HEK293 (cell line): ENCODE measurements at regions not wholly inside any gene's neighbourhood (a gene's known extent, or its start where the extent isn't known, plus 50 kb on each side); places are given as distances from the start of the nearest gene placed in this dataset.

Experiments
- CTCF ChIA-PET: fragments of 350-600 bp; formaldehyde crosslinking; extraction: SDS; loops from one replicate; lab custom pipeline; 2021; ENCODE audit warnings: antibody characterized with exemption; lab: Yijun Ruan, JAX
- POLR2A ChIA-PET: fragments of 300-600 bp; formaldehyde crosslinking; extraction: SDS; loops from one replicate; lab custom pipeline; 2020; ENCODE audit warnings: antibody characterized with exemption, inconsistent platforms; lab: Yijun Ruan, JAX
- H3K27ac ChIP-seq: fragments of 200-500 bp; sonication (Bioruptor generic); 2 replicates; pipeline ENCODE4 v1.5.1; 2014; ENCODE audit warnings: low read depth, low read length, control low read depth, inconsistent platforms; ENCODE audit errors: extremely low read depth
- H3K36me3 ChIP-seq, 2 experiments: fragments of 200-500 bp in 1 of 2; sonication (Bioruptor generic) in 1 of 2; 1 replicate in 1 of 2; 2 replicates in 1 of 2; pipeline ENCODE4 v1.5.1; 2014 to 2017; ENCODE audit warnings: inconsistent platforms in 2 of 2, low read length in 2 of 2; ENCODE audit not compliant: control insufficient read depth in 2 of 2, insufficient read depth in 1 of 2
- H3K4me1 ChIP-seq: fragments of 200-500 bp; sonication (Bioruptor generic); 2 replicates; pipeline ENCODE4 v1.5.1; 2014; ENCODE audit warnings: mild to moderate bottlenecking, low read length, inconsistent platforms; ENCODE audit not compliant: control insufficient read depth, insufficient read depth
- H3K4me3 ChIP-seq: 2 replicates; pipeline ENCODE4 v1.5.1; 2011; ENCODE audit warnings: low read depth, mild to moderate bottlenecking, control low read depth, low read length, moderate library complexity
- H3K9me3 ChIP-seq: fragments of 200-500 bp; sonication (Bioruptor generic); 2 replicates; pipeline ENCODE4 v1.5.1; 2014; ENCODE audit warnings: low read depth, low read length, inconsistent platforms; ENCODE audit not compliant: control insufficient read depth, insufficient read depth
- EGR2 ChIP-seq: fragments of 450-650 bp; formaldehyde crosslinking; IDR thresholded peaks from 2 replicates; pipeline ENCODE4 v1.5.1; 2016; ENCODE audit warnings: low read depth, missing biosample characterization, missing genetic modification characterization
- MEIS1 ChIP-seq: sonication (generic); formaldehyde crosslinking; IDR thresholded peaks from 2 replicates; pipeline ENCODE4 v1.8.1; 2022; ENCODE audit warnings: missing genetic modification reagents, mild to moderate bottlenecking, borderline replicate concordance
- PRDM1 ChIP-seq: fragments of 450-650 bp; formaldehyde crosslinking; IDR thresholded peaks from 2 replicates; pipeline ENCODE4; 2016; ENCODE audit warnings: missing biosample characterization, missing genetic modification characterization
- SALL2 ChIP-seq: fragments of 450-650 bp; formaldehyde crosslinking; IDR thresholded peaks from 2 replicates; pipeline ENCODE4 v1.5.0; 2017; ENCODE audit warnings: missing biosample characterization, mild to moderate bottlenecking, missing genetic modification characterization, borderline replicate concordance
- ZNF248 ChIP-seq: fragments of 450-650 bp; formaldehyde crosslinking; IDR thresholded peaks from 2 replicates; pipeline ENCODE4 v1.5.1; 2017; ENCODE audit warnings: missing biosample characterization, missing genetic modification characterization
- ZNF266 ChIP-seq: fragments of 450-650 bp; formaldehyde crosslinking; IDR thresholded peaks from 2 replicates; pipeline ENCODE4 v1.5.1; 2016; ENCODE audit warnings: missing biosample characterization, missing genetic modification characterization, low read depth
- ZNF324 ChIP-seq: fragments of 450-650 bp; formaldehyde crosslinking; IDR thresholded peaks from 2 replicates; pipeline ENCODE4 v1.5.1; 2016; ENCODE audit warnings: missing biosample characterization, missing genetic modification characterization
- ZNF670 ChIP-seq: fragments of 450-650 bp; formaldehyde crosslinking; IDR thresholded peaks from 2 replicates; pipeline ENCODE4 v1.5.1; 2016; ENCODE audit warnings: missing biosample characterization, missing genetic modification characterization, low read depth
- ZNF792 ChIP-seq: fragments of 450-650 bp; formaldehyde crosslinking; IDR thresholded peaks from 2 replicates; pipeline ENCODE4 v1.5.1; 2016; ENCODE audit warnings: missing biosample characterization, missing genetic modification characterization
- TF ChIP-seq, protein P1 (sequence below): fragments of 450-650 bp; formaldehyde crosslinking; IDR thresholded peaks from 2 replicates; pipeline ENCODE4 v1.5.1; 2016; ENCODE audit warnings: missing biosample characterization, missing genetic modification characterization, borderline replicate concordance
- TF ChIP-seq, protein P2 (sequence below): fragments of 450-650 bp; formaldehyde crosslinking; IDR thresholded peaks from 2 replicates; pipeline ENCODE4 v1.5.1; 2016; ENCODE audit warnings: missing biosample characterization, missing genetic modification characterization
- TF ChIP-seq, protein P3 (sequence below): fragments of 450-650 bp; formaldehyde crosslinking; IDR thresholded peaks from 2 replicates; pipeline ENCODE4 v1.5.1; 2016; ENCODE audit warnings: missing biosample characterization, missing genetic modification characterization
- TF ChIP-seq, protein P4 (sequence below): fragments of 450-650 bp; formaldehyde crosslinking; IDR thresholded peaks from 2 replicates; pipeline ENCODE4 v1.5.1; 2016; ENCODE audit warnings: missing biosample characterization, missing genetic modification characterization
- TF ChIP-seq, protein P5 (sequence below): fragments of 450-650 bp; formaldehyde crosslinking; conservative IDR thresholded peaks from 2 replicates; pipeline ENCODE4 v1.5.1; 2016; ENCODE audit warnings: low read depth, missing biosample characterization, missing genetic modification characterization
- TF ChIP-seq, protein P6 (sequence below): fragments of 450-650 bp; formaldehyde crosslinking; IDR thresholded peaks from 2 replicates; pipeline ENCODE4; 2016; ENCODE audit warnings: missing biosample characterization, missing genetic modification characterization

DNA sequence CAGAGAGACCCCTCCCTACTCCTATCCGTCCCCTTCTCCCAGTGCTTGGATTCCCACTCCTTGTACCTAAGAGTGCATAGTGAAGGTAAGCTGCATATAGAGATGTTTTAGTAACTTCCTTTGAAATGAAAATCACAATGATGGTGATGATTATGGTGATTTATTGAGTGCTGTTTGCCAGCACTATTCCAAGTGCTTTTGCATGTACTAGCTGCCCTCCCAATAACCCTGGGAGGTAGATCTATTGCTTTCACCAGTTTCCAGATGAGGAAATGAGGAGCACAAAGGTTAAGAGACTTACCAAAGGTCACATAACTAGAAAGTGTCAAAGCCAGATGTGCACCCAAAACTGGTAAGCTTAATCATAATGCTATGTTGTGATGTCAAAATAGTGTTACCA lies 80.4 kb upstream of the NEUROD6 start:
- Histone ChIP-seq H3K4me3 (no peak overlapping the region), H3K4me1 (no peaks in the 10 kb centered on the region), H3K9me3 (no peaks in the 10 kb centered on the region), H3K27ac (no peak overlapping the region), H3K36me3 (no peaks in the 10 kb centered on the region)
- ChIA-PET CTCF (interaction anchor here (1.0 to 1.1 kb wide), 2 partner anchors 21 to 22 kb away, joined by 3 to 4 read pairs; no protein-coding TSS in a partner anchor), POLR2A (no interaction called here)
- TF ChIP-seq MEIS1 (CRISPR knock-in tag) (no peak), ZNF792 (tag by site-specific recombination) (no peak), ZNF248 (tag by site-specific recombination) (no peak), SALL2 (tag by site-specific recombination) (no peak), ZNF670 (tag by site-specific recombination) (no peak), PRDM1 (tag by site-specific recombination) (no peak)
- TF ChIP-seq, protein P1, sequence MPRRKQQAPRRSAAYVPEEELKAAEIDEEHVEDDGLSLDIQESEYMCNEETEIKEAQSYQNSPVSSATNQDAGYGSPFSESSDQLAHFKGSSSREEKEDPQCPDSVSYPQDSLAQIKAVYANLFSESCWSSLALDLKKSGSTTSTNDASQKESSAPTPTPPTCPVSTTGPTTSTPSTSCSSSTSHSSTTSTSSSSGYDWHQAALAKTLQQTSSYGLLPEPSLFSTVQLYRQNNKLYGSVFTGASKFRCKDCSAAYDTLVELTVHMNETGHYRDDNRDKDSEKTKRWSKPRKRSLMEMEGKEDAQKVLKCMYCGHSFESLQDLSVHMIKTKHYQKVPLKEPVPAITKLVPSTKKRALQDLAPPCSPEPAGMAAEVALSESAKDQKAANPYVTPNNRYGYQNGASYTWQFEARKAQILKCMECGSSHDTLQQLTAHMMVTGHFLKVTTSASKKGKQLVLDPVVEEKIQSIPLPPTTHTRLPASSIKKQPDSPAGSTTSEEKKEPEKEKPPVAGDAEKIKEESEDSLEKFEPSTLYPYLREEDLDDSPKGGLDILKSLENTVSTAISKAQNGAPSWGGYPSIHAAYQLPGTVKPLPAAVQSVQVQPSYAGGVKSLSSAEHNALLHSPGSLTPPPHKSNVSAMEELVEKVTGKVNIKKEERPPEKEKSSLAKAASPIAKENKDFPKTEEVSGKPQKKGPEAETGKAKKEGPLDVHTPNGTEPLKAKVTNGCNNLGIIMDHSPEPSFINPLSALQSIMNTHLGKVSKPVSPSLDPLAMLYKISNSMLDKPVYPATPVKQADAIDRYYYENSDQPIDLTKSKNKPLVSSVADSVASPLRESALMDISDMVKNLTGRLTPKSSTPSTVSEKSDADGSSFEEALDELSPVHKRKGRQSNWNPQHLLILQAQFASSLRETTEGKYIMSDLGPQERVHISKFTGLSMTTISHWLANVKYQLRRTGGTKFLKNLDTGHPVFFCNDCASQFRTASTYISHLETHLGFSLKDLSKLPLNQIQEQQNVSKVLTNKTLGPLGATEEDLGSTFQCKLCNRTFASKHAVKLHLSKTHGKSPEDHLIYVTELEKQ (tag by site-specific recombination): no peak
- TF ChIP-seq, protein P2, sequence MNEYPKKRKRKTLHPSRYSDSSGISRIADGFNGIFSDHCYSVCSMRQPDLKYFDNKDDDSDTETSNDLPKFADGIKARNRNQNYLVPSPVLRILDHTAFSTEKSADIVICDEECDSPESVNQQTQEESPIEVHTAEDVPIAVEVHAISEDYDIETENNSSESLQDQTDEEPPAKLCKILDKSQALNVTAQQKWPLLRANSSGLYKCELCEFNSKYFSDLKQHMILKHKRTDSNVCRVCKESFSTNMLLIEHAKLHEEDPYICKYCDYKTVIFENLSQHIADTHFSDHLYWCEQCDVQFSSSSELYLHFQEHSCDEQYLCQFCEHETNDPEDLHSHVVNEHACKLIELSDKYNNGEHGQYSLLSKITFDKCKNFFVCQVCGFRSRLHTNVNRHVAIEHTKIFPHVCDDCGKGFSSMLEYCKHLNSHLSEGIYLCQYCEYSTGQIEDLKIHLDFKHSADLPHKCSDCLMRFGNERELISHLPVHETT (tag by site-specific recombination): no peak
- TF ChIP-seq, protein P3, sequence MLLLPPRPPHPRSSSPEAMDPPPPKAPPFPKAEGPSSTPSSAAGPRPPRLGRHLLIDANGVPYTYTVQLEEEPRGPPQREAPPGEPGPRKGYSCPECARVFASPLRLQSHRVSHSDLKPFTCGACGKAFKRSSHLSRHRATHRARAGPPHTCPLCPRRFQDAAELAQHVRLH (tag by site-specific recombination): no peak
- TF ChIP-seq, protein P4, sequence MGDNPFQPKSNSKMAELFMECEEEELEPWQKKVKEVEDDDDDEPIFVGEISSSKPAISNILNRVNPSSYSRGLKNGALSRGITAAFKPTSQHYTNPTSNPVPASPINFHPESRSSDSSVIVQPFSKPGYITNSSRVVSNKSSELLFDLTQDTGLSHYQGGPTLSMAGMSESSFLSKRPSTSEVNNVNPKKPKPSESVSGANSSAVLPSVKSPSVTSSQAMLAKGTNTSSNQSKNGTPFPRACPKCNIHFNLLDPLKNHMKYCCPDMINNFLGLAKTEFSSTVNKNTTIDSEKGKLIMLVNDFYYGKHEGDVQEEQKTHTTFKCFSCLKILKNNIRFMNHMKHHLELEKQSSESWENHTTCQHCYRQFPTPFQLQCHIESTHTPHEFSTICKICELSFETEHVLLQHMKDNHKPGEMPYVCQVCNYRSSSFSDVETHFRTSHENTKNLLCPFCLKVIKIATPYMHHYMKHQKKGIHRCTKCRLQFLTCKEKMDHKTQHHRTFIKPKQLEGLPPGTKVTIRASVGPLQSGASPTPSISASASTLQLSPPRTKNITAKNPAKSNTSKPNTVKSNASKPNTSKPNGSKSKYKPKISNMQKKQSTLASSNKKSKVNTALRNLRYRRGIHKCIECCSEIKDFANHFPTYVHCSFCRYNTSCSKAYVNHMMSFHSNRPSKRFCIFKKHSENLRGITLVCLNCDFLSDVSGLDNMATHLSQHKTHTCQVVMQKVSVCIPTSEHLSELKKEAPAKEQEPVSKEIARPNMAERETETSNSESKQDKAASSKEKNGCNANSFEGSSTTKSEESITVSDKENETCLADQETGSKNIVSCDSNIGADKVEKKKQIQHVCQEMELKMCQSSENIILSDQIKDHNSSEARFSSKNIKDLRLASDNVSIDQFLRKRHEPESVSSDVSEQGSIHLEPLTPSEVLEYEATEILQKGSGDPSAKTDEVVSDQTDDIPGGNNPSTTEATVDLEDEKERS (tag by site-specific recombination): no peak

DNA sequence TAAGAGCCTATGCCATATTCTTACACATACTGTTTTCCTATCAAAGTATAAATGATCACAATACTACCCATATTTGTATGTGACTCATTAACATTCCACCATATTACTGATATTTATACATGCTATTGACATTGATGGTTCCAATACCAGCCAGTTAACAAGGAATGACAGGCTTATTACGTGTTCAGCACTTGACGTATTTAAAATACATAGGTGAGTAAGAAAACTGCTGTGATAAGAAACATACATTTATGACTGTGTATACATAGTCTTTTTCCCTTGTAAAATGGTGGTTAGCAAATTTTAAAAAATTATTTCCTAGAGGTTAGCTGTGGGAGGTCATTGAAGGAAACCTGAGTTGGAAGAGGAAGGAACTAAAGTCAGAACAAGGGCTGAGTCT lies 81.1 kb upstream of the NEUROD6 start:
- CTCF ChIA-PET: interaction anchor here (1.0 to 1.1 kb wide), 2 partner anchors 20 to 22 kb away, joined by 3 to 4 read pairs; no protein-coding TSS in a partner anchor
- no peak overlapping the region for H3K27ac ChIP-seq
- no peaks in the 10 kb centered on the region for H3K36me3 ChIP-seq
- no peak for TF ChIP-seq ZNF324 (tag by site-specific recombination)
- no peak for TF ChIP-seq ZNF266 (tag by site-specific recombination)
- TF ChIP-seq EGR2: no peak
- TF ChIP-seq, protein P5, sequence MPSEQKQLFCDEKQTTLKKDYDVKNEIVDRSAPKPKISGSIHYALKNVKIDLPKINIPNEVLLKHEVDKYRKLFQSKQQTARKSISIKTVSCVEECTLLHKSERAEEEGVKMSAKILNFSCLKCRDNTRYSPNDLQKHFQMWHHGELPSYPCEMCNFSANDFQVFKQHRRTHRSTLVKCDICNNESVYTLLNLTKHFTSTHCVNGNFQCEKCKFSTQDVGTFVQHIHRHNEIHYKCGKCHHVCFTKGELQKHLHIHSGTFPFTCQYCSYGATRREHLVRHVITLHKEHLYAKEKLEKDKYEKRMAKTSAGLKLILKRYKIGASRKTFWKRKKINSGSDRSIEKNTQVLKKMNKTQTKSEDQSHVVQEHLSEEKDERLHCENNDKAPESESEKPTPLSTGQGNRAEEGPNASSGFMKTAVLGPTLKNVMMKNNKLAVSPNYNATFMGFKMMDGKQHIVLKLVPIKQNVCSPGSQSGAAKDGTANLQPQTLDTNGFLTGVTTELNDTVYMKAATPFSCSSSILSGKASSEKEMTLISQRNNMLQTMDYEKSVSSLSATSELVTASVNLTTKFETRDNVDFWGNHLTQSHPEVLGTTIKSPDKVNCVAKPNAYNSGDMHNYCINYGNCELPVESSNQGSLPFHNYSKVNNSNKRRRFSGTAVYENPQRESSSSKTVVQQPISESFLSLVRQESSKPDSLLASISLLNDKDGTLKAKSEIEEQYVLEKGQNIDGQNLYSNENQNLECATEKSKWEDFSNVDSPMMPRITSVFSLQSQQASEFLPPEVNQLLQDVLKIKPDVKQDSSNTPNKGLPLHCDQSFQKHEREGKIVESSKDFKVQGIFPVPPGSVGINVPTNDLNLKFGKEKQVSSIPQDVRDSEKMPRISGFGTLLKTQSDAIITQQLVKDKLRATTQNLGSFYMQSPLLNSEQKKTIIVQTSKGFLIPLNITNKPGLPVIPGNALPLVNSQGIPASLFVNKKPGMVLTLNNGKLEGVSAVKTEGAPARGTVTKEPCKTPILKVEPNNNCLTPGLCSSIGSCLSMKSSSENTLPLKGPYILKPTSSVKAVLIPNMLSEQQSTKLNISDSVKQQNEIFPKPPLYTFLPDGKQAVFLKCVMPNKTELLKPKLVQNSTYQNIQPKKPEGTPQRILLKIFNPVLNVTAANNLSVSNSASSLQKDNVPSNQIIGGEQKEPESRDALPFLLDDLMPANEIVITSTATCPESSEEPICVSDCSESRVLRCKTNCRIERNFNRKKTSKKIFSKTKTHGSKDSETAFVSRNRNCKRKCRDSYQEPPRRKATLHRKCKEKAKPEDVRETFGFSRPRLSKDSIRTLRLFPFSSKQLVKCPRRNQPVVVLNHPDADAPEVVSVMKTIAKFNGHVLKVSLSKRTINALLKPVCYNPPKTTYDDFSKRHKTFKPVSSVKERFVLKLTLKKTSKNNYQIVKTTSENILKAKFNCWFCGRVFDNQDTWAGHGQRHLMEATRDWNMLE (tag by site-specific recombination): no peak
- TF ChIP-seq, protein P6, sequence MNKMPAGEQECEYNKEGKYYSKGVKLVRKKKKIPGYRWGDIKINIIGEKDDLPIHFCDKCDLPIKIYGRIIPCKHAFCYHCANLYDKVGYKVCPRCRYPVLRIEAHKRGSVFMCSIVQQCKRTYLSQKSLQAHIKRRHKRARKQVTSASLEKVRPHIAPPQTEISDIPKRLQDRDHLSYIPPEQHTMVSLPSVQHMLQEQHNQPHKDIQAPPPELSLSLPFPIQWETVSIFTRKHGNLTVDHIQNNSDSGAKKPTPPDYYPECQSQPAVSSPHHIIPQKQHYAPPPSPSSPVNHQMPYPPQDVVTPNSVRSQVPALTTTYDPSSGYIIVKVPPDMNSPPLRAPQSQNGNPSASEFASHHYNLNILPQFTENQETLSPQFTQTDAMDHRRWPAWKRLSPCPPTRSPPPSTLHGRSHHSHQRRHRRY (tag by site-specific recombination): no peak
- TF ChIP-seq, all 188 proteins: peak for 0
- no peaks in the 10 kb centered on the region for H3K9me3 ChIP-seq
- no peaks in the 10 kb centered on the region for H3K4me1 ChIP-seq
- no peak overlapping the region for H3K4me3 ChIP-seq
- POLR2A ChIA-PET: no interaction called here
